ENCODE measurements at regions not wholly inside any gene's neighbourhood (a gene's known extent, or its start where the extent isn't known, plus 50 kb on each side); places are given as distances from the start of the nearest gene placed in this dataset.

DNA sequence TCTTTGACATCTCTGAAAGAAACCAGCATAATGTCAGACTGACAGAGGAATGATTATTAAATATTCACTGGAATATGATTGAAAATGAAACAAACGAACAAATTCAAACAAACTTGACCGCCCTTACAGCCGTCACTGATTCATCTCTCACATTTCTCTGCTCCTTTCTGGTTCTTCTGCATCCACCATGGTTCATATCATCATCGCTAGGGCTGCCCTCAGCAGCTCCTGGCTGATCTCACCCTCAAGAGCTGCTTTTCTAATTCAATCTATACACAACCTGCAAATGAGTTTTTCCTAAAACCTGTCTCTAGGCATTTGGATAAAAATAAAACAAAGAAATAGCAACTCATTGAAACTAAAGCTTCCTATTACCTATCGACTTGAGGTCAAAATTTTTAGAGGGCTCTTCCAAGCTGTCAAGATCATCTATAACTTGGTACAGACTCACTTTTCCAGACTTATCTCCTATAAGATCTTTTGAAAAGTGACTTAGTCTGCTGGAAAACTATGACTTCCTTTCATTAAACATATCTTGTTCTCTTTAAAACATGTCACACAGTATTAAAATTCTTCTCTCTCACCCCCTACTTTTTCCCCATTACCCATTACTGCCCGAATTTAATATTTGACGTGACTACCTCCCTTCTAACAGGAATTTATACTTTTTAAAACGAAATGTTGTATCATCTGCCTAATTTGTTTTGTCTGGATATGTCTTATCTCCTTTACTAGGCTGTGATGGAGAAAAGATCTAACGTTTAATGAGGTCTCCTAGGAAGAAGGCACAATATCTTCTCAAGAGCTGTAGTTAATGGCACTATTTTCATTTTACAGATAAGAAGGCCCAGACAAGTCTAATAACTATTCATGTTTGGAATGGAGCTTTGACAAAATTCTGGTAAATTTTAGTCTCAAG lies 71.0 kb upstream of the UNC5C start:
- no peak overlapping the region for H3K4me3 ChIP-seq (replicated peaks in 1 of 3; ENCODE audit: low read depth in 2 of 3, low read length in 3 of 3)
- no peak overlapping the region for H3K9ac ChIP-seq (ENCODE audit: insufficient read depth, low read length, poor library complexity, severe bottlenecking)
- H3K36me3 ChIP-seq (replicated peaks in 1 of 2; ENCODE audit: control insufficient read depth in 1 of 2, insufficient read depth in 2 of 2, low read length in 2 of 2), result no peaks in the 10 kb centered on the region
- H3K27me3 Mint-ChIP-seq (ENCODE audit: low read depth in 3 of 3), result peaks cover 0 to 2% (median 0%) of the 10 kb centered on the region in 3 donors
- no peaks in the 10 kb centered on the region for H4K20me1 ChIP-seq (ENCODE audit: insufficient read depth, low read length)
- WGBS (ENCODE audit: insufficient coverage), result 100% methylated on average over 1 of the region's 9 CpGs
- no peak overlapping the region for H3K27ac Mint-ChIP-seq
- H3K4me2 ChIP-seq (replicated peaks; ENCODE audit: extremely low read depth, low read length, poor library complexity, severe bottlenecking), result no peak overlapping the region
- H3K27ac ChIP-seq (ENCODE audit: low read depth in 1 of 2, low read length in 2 of 2), result no peak overlapping the region
- no peaks in the 10 kb centered on the region for H3K4me1 Mint-ChIP-seq
- TF ChIP-seq CTCF (IDR thresholded peaks at IDR 0.05), result no peak
- H2AFZ ChIP-seq (ENCODE audit: insufficient read depth, low read depth, low read length, poor library complexity, severe bottlenecking), result no peak overlapping the region
- no peaks in the 10 kb centered on the region for H3K9me3 ChIP-seq (replicated peaks in 1 of 2; ENCODE audit: control insufficient read depth in 1 of 2, insufficient read depth in 1 of 2, low read length in 2 of 2)
- intact Hi-C loops (cut with micrococcal nuclease), result no loop called here
- H3K4me1 ChIP-seq (ENCODE audit: control insufficient read depth in 1 of 2, insufficient read depth in 2 of 2, low read length in 2 of 2), result no peaks in the 10 kb centered on the region
- no peak overlapping the region for H3K4me3 Mint-ChIP-seq
- H3K36me3 Mint-ChIP-seq, result no peaks in the 10 kb centered on the region
- no peaks in the 10 kb centered on the region for H3K27me3 ChIP-seq (ENCODE audit: control insufficient read depth in 2 of 2, insufficient read depth in 2 of 2, low read length in 2 of 2)
- H3K79me2 ChIP-seq (ENCODE audit: insufficient read depth, low read length), result no peaks in the 10 kb centered on the region
- peaks cover 0 to 10% (median 2%) of the 10 kb centered on the region in 7 donors for H3K9me3 Mint-ChIP-seq
- DNase-seq, result no peak

GRCh38 chr4:95614684-95615205 lies 66.0 kb upstream of the UNC5C start:
- WGBS (ENCODE audit: insufficient coverage), result 100% methylated on average over 1 of the region's 8 CpGs
- no peak for DNase-seq
- intact Hi-C loops (cut with micrococcal nuclease), result no loop called here
- no peaks in the 10 kb centered on the region for H3K27me3 ChIP-seq (ENCODE audit: control insufficient read depth in 2 of 2, insufficient read depth in 2 of 2, low read length in 2 of 2)
- no peak overlapping the region for H3K9ac ChIP-seq (ENCODE audit: insufficient read depth, low read length, poor library complexity, severe bottlenecking)
- TF ChIP-seq CTCF (IDR thresholded peaks at IDR 0.05), result no peak
- H2AFZ ChIP-seq (ENCODE audit: insufficient read depth, low read depth, low read length, poor library complexity, severe bottlenecking), result no peak overlapping the region
- no peaks in the 10 kb centered on the region for H3K4me1 ChIP-seq (ENCODE audit: control insufficient read depth in 1 of 2, insufficient read depth in 2 of 2, low read length in 2 of 2)
- no peaks in the 10 kb centered on the region for H3K36me3 Mint-ChIP-seq
- peaks cover 0 to 8% (median 4%) of the 10 kb centered on the region in 7 donors for H3K9me3 Mint-ChIP-seq
- H3K4me3 Mint-ChIP-seq, result no peak overlapping the region
- no peak overlapping the region for H3K27ac Mint-ChIP-seq
- H3K79me2 ChIP-seq (ENCODE audit: insufficient read depth, low read length), result no peaks in the 10 kb centered on the region
- no peak overlapping the region for H3K4me2 ChIP-seq (replicated peaks; ENCODE audit: extremely low read depth, low read length, poor library complexity, severe bottlenecking)
- peaks cover 0 to 2% (median 0%) of the 10 kb centered on the region in 3 donors for H3K27me3 Mint-ChIP-seq (ENCODE audit: low read depth in 3 of 3)
- H3K36me3 ChIP-seq (replicated peaks in 1 of 2; ENCODE audit: control insufficient read depth in 1 of 2, insufficient read depth in 2 of 2, low read length in 2 of 2), result no peaks in the 10 kb centered on the region
- H3K4me3 ChIP-seq (replicated peaks in 1 of 3; ENCODE audit: low read depth in 2 of 3, low read length in 3 of 3), result no peak overlapping the region
- no peaks in the 10 kb centered on the region for H3K9me3 ChIP-seq (replicated peaks in 1 of 2; ENCODE audit: control insufficient read depth in 1 of 2, insufficient read depth in 1 of 2, low read length in 2 of 2)
- no peaks in the 10 kb centered on the region for H4K20me1 ChIP-seq (ENCODE audit: insufficient read depth, low read length)
- H3K27ac ChIP-seq (ENCODE audit: low read depth in 1 of 2, low read length in 2 of 2), result no peak overlapping the region
- H3K4me1 Mint-ChIP-seq, result no peaks in the 10 kb centered on the region
